Eye (tissue), 1 donor: ENCODE measurements at regions not wholly inside any gene's neighbourhood (a gene's known extent, or its start where the extent isn't known, plus 50 kb on each side); places are given as distances from the start of the nearest gene placed in this dataset.
A peak's percentile ranks its signal among the peaks of the same experiment; 100 is the strongest.

ENCODE experiments used
- DNase-seq: peaks from one replicate; pipeline ENCODE4 v3.0.0-alpha.2; 2015

DNA sequence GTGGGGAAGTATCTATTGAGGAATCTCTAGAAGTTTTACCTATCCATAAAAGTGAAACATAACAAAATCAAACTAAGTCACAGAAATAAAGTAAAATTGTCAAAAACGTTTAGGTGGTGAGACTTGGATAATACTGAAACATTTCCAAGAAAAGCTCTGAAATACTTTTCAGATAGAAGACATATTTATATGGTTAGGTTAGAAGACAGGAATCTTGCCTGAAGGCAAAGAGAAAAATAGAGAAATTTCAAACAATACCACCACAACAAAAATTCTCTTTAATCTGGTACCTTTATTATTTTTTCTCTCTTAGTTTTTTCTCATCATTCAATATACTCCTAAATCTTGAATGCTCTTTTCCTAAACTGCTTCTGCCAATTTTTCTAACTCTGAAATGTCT, 222.7 kb upstream of the PLSCR5 start:
- no peak for DNase-seq

DNA sequence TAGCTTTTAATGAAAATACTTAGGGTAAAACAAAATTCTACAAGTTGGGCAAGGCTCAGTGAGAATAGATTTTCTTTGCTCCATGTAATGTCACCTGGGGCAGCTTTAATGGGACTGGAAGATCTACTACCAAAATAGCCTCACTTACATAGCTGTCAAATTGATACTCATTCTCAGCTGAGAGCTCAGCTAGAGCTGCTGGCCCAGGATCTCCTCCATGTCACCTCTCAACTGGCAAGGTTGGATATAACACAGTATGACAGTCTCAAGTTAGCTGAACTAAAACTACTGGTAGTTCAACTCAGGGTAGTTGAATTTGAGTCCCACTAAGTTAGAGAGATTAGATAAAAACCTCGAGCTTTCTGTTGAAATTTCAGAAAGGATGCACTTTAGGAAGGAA, 218.5 kb upstream of the PLSCR5 start:
- DNase-seq, result peak; percentile 26

DNA sequence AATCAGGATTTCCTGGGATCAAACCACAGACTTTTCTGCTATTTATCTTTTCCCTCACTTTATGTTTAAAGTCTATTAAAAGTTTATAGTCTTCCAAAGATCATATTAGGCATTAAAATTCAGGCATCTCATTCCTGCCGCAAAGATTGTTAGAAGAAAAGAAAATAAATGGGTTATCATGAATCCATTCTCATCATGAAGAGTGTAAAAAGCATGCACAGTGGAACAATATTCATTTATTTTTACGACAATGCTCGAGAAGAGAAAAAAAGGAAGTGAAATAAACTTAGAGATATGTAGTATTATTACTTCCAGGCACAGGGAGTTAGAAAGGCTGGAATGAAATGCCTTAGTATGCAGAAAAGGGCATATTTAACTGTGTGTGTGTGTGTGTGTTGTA, 213.7 kb upstream of the PLSCR5 start:
- no peak for DNase-seq

DNA sequence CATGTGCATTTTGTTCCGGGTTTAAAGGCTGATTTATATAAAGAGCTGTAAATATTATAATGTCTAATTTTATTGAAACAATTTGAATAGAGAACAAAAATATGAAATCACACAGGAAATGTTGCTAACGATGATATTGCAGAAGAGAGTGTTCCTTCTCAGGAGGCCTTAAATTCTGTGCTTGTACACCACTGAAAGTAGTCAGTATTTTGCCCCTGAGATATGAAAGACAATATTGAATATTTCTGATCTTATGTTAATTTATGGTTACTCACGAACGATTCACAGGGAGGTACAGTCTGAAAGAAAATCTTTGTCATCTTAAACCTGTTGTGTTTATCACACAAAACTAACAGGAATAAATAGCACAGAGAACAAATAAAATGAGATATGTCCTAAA, 213.2 kb upstream of the PLSCR5 start:
- DNase-seq, result no peak

DNA sequence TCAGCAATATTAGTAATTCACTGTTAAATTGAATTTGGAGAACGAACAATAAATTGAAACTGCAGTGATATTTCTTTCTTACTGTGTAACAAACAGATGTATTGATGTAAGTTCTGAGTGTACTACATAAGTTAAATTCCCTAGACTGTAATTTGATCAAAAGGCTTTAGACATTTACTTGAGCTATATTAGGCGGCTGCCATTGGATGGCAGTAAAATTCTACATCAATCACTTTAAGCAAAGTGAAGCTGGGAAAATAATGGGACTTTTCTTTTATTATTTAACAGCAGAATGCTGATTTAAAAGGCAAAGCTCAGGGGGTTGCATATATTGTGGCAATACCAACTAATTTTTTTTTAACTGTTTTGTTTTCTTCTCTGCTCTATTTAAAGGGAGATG, 212.6 kb upstream of the PLSCR5 start:
- peak; percentile 67 for DNase-seq

DNA sequence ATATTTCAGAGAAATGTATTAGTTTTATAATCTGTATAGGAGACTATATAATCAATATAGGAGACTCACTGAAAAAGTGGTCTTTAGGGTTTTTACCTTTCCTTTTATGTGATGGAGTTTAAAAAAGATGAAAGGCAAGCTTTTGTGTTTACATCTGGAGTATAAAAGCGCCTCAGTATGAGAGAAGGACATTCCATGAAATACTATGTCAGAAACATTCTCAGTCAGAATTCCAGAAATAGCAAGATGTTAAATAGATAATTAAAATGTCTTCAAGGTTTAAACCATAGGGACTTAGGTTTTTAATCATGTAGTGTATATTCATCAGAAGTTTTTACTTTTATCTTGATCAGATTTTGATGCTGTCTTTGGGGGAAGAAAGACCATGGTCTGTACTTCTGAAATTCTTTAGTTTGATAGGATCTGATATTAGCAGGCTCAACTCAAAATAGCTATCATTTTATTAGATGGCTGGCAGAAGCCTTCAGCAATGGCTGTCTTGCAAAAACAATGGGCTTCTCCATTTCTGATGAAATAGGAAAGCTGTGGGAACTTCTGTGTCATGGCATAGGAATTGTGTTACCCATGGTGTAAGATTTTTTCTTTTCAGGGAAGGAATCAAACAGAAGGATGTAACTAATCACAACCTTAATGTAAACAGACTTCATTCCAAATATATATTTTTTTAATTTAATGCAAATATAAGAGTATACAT, 209.6 kb upstream of the PLSCR5 start:
- DNase-seq, result no peak

DNA sequence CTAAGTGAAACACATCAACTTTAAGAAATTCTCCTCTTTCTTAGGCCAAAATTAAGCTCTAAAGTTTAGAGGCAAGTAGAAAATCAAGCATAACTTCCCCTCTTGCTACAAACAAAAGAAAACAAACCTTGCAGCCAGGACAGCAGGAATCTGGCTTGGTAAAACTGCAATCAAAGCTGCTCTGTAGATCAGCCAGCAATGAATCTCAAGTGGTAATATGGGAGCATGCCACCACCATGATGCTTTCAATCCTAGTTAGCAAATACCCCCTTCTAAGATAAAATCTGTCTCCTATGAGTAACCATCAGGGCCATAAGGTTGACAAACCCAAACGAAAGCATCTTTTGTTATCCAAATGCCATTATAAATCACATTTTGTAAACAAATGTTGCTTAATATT, 208.3 kb upstream of the PLSCR5 start:
- no peak for DNase-seq

DNA sequence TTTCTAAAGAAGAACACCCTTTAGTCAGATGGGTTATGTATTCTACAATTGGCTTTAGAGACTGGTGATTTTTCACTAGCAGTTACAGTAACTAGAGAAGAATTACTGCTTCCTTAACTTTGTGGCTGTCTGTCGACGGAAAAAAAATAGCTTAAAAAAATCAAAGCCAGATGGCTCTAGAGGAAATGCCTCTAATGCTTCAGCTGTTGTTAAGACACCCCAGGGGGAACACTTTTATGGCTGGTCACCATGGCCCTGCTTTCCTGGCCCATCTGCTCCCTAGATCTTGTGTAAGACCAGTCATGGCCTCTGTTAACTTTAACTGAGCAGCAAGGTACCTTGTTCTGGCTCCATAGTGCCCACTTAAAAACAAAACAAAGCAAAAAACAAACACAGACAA, 198.6 kb upstream of the PLSCR5 start:
- peak; percentile 39 for DNase-seq

DNA sequence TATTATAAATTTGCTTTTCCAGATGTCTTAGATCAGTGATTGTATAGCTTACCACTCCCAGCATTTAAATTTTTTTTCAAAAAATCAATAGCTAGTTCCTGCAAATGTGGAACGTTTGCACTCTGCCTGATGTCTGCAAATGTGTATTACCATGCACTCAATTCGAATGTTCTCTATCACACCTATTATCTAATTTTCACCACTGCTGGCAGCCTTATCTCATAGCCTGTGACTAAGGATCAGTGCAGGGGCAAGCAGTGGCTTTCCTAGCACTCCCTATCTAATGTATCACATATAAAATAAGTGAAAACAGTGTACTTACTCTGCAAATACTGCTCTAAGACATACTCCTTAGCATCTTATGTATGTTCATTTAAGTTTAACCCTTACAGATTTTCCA, 196.3 kb upstream of the PLSCR5 start:
- DNase-seq, result no peak

DNA sequence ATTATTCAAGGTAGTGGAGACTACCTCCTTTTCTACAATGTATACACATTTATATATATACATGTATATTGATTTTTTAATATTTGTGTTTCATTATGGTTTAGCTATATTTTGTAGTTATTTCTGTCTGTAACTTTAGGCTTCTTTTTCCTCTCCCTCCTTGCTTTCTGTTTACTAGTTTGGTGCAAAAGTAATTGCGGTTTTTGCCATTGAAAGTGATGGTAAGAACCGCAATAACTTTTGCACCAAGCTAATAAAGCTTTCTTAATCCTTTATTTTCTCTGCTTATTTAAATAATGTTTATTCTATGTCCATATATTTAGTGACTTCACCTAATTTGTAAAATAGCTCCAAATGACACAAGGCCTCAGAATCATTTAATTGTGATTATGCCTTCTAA, 195.3 kb upstream of the PLSCR5 start:
- no peak for DNase-seq

DNA sequence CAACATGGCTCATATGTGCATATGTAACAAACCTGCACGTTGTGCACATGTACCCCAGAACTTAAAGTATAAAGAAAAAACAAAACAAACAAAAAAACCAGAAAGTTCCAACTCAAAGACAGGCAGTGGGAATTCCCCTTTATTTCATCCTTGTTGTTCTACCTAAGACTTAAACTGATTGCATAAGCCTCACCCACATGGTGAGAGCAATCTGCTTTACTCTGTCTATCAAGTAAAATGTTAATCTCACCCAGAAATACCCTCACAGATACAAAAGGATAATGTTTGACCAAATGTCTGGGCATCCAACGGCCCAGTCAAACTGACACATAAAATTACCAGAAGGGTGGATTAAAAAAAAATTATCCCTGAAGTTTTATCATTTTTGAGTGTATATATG, 190.9 kb upstream of the PLSCR5 start:
- no peak for DNase-seq

DNA sequence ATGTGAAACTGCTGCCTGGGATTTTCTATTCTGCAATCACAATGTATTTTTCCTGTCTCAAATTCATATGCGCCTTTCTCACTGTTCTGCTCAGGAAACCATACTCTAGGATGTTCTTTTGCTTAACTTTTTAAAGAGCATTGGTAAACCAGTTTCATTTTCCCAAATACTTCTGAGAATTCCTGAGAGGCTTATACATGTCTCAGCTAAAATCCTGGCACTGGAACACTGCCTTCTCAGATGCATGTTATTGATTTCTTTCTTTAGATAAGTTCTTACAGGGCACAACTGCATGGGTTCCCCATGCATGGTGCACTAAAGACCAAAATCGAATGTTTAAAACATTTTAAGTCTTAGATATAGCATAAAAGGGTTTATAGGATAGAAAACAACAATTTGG, 178.3 kb upstream of the PLSCR5 start:
- DNase-seq, result no peak

DNA sequence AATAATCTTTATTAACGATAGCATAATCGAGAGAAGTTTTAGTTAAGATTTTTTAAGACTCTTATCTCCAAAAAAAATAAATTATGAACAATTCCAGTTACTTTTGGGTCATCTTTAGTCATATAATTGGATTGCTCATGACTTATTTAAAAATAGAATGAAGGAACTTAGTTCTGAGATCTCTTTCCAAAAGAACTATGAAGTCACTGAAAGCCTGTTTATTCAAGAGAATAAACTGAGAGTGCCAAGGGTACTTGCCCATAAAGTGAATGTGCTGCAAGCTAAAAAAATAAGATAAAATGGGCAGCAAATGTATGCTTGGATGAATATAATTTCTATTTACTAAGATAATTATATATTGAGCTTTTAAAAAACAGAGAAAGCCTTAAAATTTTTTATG, 176.5 kb upstream of the PLSCR5 start:
- DNase-seq, result no peak

DNA sequence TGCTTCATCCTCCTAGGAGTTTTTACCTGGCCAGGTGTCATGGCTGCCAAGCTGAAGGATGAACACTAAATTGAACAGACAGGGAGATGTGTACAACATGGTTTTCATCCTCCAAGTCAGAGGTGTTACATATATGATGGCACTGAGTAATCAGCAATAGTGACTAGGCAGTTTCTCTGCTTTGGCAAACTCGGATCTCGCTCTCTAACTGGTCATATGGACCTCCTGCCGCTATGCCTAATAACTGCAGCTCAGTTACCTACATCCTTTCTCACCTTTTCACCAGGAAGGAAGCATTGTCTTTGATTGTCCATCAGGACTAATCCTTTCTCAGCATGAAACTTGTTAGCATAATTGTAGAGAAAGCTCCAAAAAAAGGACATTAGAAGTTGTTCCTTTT, 175.9 kb upstream of the PLSCR5 start:
- DNase-seq, result peak; percentile 25

DNA sequence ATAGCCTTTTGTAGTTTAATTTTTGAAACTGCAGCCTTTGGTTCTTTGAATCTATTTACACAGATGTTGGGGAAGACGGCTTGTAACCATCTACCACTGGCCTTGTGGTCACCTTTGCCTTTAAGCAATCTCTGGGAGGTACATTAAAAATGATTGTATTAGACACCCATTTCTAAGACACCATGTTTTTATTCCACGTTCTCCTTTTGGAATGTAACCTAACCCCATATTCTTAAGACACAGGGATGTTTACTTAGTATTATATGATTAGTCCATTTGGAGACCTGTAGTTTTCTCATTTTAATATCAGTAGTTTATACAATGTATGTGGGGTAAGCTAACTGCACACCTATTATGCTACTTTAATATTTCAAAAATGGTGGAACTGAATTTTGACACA, 175.1 kb upstream of the PLSCR5 start:
- no peak for DNase-seq

DNA sequence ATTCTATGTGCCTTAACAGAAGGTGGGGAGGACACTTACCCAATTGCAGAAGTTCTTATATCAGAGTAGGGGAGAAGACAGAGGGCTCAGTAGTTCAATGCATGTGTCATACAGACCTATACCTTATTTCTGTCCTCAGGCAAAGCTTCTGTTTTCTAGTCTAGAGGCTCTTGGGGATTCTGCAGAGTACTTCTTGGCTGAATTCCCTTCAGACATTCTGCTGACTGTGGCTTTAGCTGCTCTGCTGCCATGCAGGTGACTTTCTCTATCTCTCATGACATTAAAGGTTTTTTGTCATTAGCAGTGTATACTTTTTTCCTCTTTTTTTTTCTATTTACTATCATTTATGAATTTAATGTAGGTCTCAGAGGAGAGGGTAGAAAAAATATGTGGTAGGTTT, 172.8 kb upstream of the PLSCR5 start:
- no peak for DNase-seq

DNA sequence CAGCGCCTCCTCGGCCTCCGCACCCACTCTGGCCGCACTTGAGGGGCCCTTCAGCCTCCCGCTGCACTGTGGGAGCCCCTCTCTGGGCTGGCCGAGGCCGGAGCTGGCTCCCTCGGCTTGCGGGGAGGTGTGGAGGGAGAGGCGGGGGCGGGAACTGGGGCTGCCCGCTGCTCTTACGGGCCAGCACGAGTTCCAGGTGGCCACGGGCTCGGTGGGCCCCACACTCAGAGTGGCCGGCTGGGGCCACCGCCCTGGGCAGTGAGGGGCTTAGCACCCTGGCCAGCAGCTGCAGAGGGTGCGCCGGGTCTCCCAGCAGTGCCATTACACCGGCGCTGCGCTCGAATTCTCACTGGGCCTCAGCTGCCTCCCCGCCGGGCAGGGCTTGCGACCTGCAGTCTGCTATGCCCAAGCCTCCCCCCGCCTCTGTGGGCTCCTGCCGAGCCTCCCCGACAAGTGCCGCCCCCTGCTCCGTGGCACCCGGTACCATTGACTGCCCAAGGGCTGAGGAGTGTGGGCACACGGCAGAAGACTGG, 167.1 kb upstream of the PLSCR5 start:
- DNase-seq, result no peak

DNA sequence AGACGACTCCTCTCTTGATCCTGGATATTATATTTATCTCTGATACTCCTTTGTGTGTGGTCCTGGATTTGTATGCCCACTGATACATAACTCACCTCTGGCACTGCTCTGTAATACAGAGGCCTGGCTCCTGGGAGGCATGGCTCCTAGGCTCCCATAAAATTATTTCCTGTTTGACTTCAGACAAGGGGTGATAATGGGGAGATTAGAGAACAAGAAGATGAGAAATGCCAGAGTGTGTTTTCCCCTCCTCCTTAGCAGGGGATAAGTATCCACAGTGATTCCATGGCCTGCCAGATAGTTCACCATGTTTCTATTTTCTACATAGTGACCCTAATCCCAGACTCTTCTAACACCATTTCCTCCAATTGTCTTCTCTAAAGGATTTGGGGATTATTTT, 165.7 kb upstream of the PLSCR5 start:
- no peak for DNase-seq

DNA sequence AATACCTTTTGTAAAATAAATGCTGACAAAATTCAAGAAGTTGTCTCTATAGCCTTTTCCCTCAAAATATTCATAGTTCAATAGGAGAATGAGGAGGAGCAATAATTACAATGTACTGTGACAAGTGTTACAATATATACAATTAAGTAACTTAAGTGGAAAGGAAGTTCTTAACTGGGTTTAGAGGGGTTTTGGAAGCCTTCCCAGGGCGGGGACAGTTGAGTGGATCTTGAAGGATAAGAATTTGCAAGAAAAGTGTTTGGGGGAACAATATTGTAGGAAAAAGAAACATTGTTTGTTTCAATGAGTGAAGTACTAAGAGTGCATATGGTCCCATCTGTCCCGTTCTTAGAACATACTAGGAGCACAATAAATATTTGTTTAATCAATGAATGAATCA, 165.2 kb upstream of the PLSCR5 start:
- DNase-seq, result no peak

DNA sequence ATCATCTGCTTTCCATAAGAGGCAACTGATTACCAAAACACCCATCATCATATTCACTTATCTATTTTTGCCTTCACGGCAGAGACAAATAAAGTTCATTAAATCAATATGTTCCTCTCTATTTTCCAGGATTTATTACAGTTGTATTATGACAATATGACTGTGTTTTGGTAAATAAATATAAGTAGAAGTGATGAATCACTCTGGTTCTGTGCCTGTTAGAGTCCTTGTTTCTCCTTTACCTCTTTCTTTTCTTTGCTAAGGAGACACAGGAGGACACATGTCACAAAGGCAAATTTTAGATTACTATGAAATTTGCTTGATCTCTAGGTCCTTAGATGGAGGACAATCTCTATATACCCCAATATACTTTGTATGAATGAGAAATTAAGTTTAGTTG, 152.6 kb upstream of the PLSCR5 start:
- DNase-seq, result no peak

DNA sequence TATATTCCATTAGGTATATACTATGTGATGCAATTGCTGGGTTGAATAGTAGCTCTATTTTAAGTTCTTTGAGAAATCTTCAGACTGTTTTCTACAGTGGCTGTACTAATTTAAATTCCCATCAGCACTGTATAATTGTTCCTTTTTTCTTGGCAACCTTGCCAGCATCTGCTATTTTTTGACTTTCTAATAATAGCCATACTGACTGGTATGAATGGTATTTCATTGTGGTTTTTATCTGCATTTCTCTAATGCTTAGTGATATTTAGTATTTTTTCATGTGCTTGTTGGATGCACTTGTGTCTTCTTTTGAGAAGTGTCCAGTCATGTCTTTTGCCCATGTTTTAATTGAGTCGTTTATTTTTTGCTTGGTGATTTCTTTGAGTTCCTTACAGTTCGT, 145.1 kb upstream of the PLSCR5 start:
- DNase-seq, result no peak

DNA sequence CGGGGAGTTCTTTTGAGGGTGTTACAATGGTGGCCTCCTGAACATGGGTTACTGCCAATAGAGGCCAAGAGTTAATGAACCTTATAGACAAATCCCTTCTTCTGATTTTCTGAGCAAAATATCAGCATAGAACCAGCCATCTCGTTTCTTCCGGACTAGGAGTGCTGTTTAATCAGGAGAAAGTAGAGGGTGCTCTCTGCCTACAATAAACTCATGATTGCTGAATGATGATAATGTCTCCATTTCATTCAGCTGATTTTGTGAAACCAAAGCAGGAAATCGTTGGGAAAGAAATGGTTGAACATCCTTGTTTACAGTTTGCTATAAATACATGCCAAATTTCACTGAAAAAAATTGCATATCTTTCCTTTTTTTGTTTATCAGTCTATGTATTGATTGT, 142.8 kb upstream of the PLSCR5 start:
- peak; percentile 33 for DNase-seq

DNA sequence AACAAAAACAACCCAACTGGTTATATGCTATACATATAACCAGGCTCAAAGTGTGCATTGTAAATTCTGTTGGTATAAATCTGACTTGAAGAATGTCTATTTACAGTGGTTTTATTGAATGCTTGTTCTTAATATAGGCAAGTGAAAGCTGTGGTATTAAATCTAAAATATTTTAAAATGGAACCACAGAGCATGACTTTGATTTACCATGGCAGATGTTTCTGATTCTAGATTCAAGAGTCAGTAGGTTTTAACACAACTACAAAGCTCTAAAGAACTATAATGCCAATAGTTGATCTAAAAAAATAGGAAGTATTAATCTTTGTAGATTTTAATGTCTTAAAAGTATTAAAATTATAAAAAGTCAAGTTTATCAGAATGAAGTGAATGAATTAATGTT, 141.9 kb upstream of the PLSCR5 start:
- no peak for DNase-seq

DNA sequence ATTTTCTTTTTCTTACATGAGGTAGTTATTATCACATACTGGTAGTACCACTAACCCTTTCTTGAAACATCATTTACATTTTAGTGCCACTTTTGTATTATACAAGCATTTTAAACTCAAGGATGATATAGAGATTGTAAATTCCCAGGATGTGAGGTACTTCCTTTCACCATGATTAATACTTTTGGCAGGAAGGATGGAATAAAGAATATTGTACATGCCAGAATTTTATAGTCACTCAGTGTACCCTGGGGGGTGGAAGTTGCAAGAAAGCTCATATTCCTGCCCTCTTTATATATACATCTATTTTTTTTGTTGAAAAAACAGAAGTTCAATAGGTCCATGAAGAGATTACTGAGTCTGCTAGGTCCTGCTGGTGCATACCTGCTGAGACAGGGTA, 141.0 kb upstream of the PLSCR5 start:
- DNase-seq, result no peak

DNA sequence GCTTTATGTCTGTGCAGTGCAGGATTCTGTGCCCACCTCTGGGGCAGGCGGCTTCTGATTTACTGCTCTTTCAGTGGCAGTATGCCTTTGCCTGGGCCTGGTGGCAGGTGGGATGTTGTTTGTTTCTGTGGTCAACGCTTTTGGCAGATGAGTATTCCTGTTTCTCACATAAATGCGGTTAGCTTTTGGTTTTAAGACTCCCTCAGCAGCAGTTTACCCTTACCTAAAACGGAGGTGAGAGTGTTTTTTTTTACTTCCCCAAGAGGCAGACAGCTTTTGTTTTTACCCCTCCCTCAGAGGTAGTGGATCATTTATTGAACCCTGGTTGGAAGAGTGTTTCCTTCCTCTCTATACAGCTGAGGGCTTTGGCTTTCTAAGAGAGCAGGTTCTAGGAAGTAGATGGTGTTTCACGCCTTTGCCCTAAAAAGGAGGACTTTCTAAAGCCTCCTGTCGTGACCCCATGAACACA, 134.1 kb upstream of the PLSCR5 start:
- no peak for DNase-seq
